ENCODE measurements at regions not wholly inside any gene's neighbourhood (a gene's known extent, or its start where the extent isn't known, plus 50 kb on each side); places are given as distances from the start of the nearest gene placed in this dataset.

DNA sequence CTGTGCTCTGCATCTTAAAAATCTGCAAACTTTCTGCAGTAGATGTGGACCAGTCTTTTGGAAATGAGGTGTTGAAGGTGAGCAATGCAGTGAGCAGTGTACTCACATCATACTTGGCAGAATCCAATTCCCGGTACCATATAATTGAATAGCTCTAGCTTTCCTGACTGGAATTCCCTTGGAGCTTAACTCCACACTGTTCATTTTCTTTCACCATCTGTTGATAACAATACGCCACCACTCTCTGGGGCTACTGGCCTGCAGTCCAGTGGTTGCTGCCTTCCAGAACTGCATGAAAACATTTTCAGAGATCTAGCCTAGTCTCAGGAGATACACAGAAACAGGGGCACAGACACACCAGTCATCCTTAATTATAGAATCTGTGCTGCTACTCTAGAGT is 820.0 kb upstream of the NXPH2 start:
- H3K9me3 ChIP-seq (ENCODE audit: control insufficient read depth, insufficient read depth, low read depth, low read length) = no peaks in the 10 kb centered on the region
- H3K36me3 ChIP-seq (ENCODE audit: control insufficient read depth, insufficient read depth, low read length) = no peaks in the 10 kb centered on the region
- intact Hi-C loops (cut with micrococcal nuclease; ENCODE audit: unreplicated experiment) = no loop called here
- ATAC-seq (no peak), DNase-seq (ENCODE audit: low read depth, low spot score) (no peak)
- no peaks in the 10 kb centered on the region for H3K4me1 ChIP-seq (ENCODE audit: control insufficient read depth, insufficient read depth, low read length)
- TF ChIP-seq, protein P1, sequence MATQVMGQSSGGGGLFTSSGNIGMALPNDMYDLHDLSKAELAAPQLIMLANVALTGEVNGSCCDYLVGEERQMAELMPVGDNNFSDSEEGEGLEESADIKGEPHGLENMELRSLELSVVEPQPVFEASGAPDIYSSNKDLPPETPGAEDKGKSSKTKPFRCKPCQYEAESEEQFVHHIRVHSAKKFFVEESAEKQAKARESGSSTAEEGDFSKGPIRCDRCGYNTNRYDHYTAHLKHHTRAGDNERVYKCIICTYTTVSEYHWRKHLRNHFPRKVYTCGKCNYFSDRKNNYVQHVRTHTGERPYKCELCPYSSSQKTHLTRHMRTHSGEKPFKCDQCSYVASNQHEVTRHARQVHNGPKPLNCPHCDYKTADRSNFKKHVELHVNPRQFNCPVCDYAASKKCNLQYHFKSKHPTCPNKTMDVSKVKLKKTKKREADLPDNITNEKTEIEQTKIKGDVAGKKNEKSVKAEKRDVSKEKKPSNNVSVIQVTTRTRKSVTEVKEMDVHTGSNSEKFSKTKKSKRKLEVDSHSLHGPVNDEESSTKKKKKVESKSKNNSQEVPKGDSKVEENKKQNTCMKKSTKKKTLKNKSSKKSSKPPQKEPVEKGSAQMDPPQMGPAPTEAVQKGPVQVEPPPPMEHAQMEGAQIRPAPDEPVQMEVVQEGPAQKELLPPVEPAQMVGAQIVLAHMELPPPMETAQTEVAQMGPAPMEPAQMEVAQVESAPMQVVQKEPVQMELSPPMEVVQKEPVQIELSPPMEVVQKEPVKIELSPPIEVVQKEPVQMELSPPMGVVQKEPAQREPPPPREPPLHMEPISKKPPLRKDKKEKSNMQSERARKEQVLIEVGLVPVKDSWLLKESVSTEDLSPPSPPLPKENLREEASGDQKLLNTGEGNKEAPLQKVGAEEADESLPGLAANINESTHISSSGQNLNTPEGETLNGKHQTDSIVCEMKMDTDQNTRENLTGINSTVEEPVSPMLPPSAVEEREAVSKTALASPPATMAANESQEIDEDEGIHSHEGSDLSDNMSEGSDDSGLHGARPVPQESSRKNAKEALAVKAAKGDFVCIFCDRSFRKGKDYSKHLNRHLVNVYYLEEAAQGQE (IDR thresholded peaks at IDR 0.05; ENCODE audit: insufficient read depth in 1 of 2, low read depth in 2 of 2, low read length in 1 of 2) = no peak
- TF ChIP-seq, protein P2, sequence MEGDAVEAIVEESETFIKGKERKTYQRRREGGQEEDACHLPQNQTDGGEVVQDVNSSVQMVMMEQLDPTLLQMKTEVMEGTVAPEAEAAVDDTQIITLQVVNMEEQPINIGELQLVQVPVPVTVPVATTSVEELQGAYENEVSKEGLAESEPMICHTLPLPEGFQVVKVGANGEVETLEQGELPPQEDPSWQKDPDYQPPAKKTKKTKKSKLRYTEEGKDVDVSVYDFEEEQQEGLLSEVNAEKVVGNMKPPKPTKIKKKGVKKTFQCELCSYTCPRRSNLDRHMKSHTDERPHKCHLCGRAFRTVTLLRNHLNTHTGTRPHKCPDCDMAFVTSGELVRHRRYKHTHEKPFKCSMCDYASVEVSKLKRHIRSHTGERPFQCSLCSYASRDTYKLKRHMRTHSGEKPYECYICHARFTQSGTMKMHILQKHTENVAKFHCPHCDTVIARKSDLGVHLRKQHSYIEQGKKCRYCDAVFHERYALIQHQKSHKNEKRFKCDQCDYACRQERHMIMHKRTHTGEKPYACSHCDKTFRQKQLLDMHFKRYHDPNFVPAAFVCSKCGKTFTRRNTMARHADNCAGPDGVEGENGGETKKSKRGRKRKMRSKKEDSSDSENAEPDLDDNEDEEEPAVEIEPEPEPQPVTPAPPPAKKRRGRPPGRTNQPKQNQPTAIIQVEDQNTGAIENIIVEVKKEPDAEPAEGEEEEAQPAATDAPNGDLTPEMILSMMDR (IDR thresholded peaks at IDR 0.05) = no peak
- no peak for TF ChIP-seq SIN3A (IDR thresholded peaks at IDR 0.05; ENCODE audit: borderline replicate concordance, insufficient read depth, low read depth, low read length)
- no peak for TF ChIP-seq POLR2AphosphoS5 (IDR thresholded peaks at IDR 0.05; ENCODE audit: low read depth, low read length)
- H3K4me3 ChIP-seq (ENCODE audit: low read depth in 2 of 2, low read length in 2 of 2) = no peak overlapping the region
- POLR2A ChIA-PET = no interaction called here
- no TSS peak for BruUV-seq (replicated peaks)
- in situ Hi-C loops (cut with HindIII; ENCODE audit: low pct_unique_long_range_greater_than_20kb, low sequenced_read_pairs) = no loop called here
- CTCF ChIA-PET = no interaction called here
- no peaks in the 10 kb centered on the region for H3K27me3 ChIP-seq (ENCODE audit: control insufficient read depth, insufficient read depth, low read length)
- no peak overlapping the region for H3K27ac ChIP-seq (ENCODE audit: low read length)

DNA sequence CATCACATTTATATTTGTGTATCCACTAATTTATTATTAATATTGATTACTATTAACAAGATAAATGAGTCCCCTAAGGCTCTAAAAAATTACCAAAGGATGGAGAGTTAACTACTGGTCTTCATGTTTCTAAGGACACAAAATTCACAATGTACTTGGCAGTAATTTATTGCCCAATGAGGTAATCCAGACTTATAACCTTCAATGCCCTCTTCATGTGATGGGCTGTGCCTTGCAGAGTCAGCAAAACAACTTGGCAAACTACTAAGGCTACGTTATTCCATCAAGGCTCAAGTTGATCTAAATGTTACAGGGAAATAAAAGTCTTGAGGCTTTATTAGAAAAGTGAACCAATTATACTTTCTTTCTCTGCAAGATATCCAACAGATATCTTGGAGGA is 804.9 kb upstream of the NXPH2 start:
- no peak for DNase-seq (ENCODE audit: low read depth, low spot score)
- in situ Hi-C loops (cut with HindIII; ENCODE audit: low pct_unique_long_range_greater_than_20kb, low sequenced_read_pairs) = no loop called here
- TF ChIP-seq, protein P1 (IDR thresholded peaks at IDR 0.05; ENCODE audit: insufficient read depth in 1 of 2, low read depth in 2 of 2, low read length in 1 of 2) = no peak
- no peak for TF ChIP-seq POLR2AphosphoS5 (IDR thresholded peaks at IDR 0.05; ENCODE audit: low read depth, low read length)
- no peak for TF ChIP-seq SIN3A (IDR thresholded peaks at IDR 0.05; ENCODE audit: borderline replicate concordance, insufficient read depth, low read depth, low read length)
- no peak for TF ChIP-seq TCF7L2 (IDR thresholded peaks at IDR 0.05; ENCODE audit: low read depth, low read length)
- TF ChIP-seq, protein P2 (IDR thresholded peaks at IDR 0.05) = no peak

More for the DNA sequence above, 804.9 kb upstream of the NXPH2 start:
- H3K36me3 ChIP-seq (ENCODE audit: control insufficient read depth, insufficient read depth, low read length) = no peaks in the 10 kb centered on the region
- H3K27me3 ChIP-seq (ENCODE audit: control insufficient read depth, insufficient read depth, low read length) = no peaks in the 10 kb centered on the region
- H3K4me3 ChIP-seq (ENCODE audit: low read depth in 2 of 2, low read length in 2 of 2) = no peak overlapping the region
- no peaks in the 10 kb centered on the region for H3K9me3 ChIP-seq (ENCODE audit: control insufficient read depth, insufficient read depth, low read depth, low read length)
- ChIA-PET CTCF (no interaction called here), POLR2A (no interaction called here)
- no peak for ATAC-seq
- H3K27ac ChIP-seq (ENCODE audit: low read length) = no peak overlapping the region
- intact Hi-C loops (cut with micrococcal nuclease; ENCODE audit: unreplicated experiment) = no loop called here
- no peaks in the 10 kb centered on the region for H3K4me1 ChIP-seq (ENCODE audit: control insufficient read depth, insufficient read depth, low read length)
- BruUV-seq (replicated peaks) = no TSS peak
